ENCODE measurements at regions not wholly inside any gene's neighbourhood (a gene's known extent, or its start where the extent isn't known, plus 50 kb on each side); places are given as distances from the start of the nearest gene placed in this dataset.

GRCh38 chr20:39318911-39319310 is 356.8 kb downstream of the DHX35 start:
- H3K4me1 Mint-ChIP-seq (ENCODE audit: low read depth), result no peaks in the 10 kb centered on the region
- POLR2A ChIA-PET, result no interaction called here
- no peak overlapping the region for H3K27ac Mint-ChIP-seq
- TF ChIP-seq CTCF (IDR thresholded peaks at IDR 0.05), result no peak
- intact Hi-C loops (cut with micrococcal nuclease), result no loop called here
- DNase-seq (no peak), ATAC-seq (no peak)
- no peak overlapping the region for H3K4me3 Mint-ChIP-seq
- no peaks in the 10 kb centered on the region for H3K36me3 Mint-ChIP-seq (ENCODE audit: low read depth)
- CTCF ChIA-PET, result no interaction called here
- H3K27me3 Mint-ChIP-seq, result peaks cover 7% of the 10 kb centered on the region
- no peaks in the 10 kb centered on the region for H3K9me3 Mint-ChIP-seq

GRCh38 chr20:39312676-39313075 is 350.5 kb downstream of the DHX35 start:
- POLR2A ChIA-PET, result no interaction called here
- H3K27me3 Mint-ChIP-seq, result peaks cover 2% of the 10 kb centered on the region

GRCh38 chr20:39311851-39312506 is 349.8 kb downstream of the DHX35 start:
- H3K27me3 Mint-ChIP-seq, result peaks cover 2% of the 10 kb centered on the region
- H3K4me1 Mint-ChIP-seq (ENCODE audit: low read depth), result no peaks in the 10 kb centered on the region
- no peak for TF ChIP-seq CTCF (IDR thresholded peaks at IDR 0.05)
- ChIA-PET POLR2A (no interaction called here), CTCF (no interaction called here)
- ATAC-seq (no peak), DNase-seq (no peak)
- no peak overlapping the region for H3K27ac Mint-ChIP-seq
- H3K36me3 Mint-ChIP-seq (ENCODE audit: low read depth), result no peaks in the 10 kb centered on the region
- intact Hi-C loops (cut with micrococcal nuclease), result no loop called here
- peaks cover 2% of the 10 kb centered on the region for H3K9me3 Mint-ChIP-seq
- H3K4me3 Mint-ChIP-seq, result no peak overlapping the region

More at GRCh38 chr20:39312676-39313075, 350.5 kb downstream of the DHX35 start:
- CTCF ChIA-PET, result no interaction called here
- no peak for ATAC-seq
- DNase-seq, result no peak
- intact Hi-C loops (cut with micrococcal nuclease), result no loop called here
- no peaks in the 10 kb centered on the region for H3K36me3 Mint-ChIP-seq (ENCODE audit: low read depth)
- no peaks in the 10 kb centered on the region for H3K4me1 Mint-ChIP-seq (ENCODE audit: low read depth)
- TF ChIP-seq CTCF (IDR thresholded peaks at IDR 0.05), result no peak
- H3K4me3 Mint-ChIP-seq, result no peak overlapping the region
- H3K9me3 Mint-ChIP-seq, result peaks cover 2% of the 10 kb centered on the region
- no peak overlapping the region for H3K27ac Mint-ChIP-seq

- Mint-ChIP-seq H3K4me3 (no peak overlapping the region), H3K27me3 (peaks cover 2% of the 10 kb centered on the region), H3K27ac (no peak overlapping the region), H3K36me3 (ENCODE audit: low read depth) (no peaks in the 10 kb centered on the region), H3K4me1 (ENCODE audit: low read depth) (no peaks in the 10 kb centered on the region), H3K9me3 (peaks cover 2% of the 10 kb centered on the region)
- ATAC-seq, result no peak
- intact Hi-C loops (cut with micrococcal nuclease), result no loop called here
- DNase-seq, result no peak
- TF ChIP-seq CTCF (IDR thresholded peaks at IDR 0.05), result no peak
- POLR2A ChIA-PET, result no interaction called here
- CTCF ChIA-PET, result no interaction called here
Observed at GRCh38 chr20:39310363-39310995, 348.3 kb downstream of the DHX35 start.

- H3K9me3 Mint-ChIP-seq, result peaks cover 2% of the 10 kb centered on the region
- DNase-seq (no peak), ATAC-seq (no peak)
- H3K36me3 Mint-ChIP-seq (ENCODE audit: low read depth), result no peaks in the 10 kb centered on the region
- ChIA-PET CTCF (no interaction called here), POLR2A (interaction anchor here (0.6 kb wide), 1 partner anchor 20 kb away, joined by 3 read pairs; no protein-coding TSS in a partner anchor)
- H3K27me3 Mint-ChIP-seq, result peaks cover 4% of the 10 kb centered on the region
- H3K4me3 Mint-ChIP-seq, result no peak overlapping the region
- intact Hi-C loops (cut with micrococcal nuclease), result no loop called here
- H3K4me1 Mint-ChIP-seq (ENCODE audit: low read depth), result no peaks in the 10 kb centered on the region
- H3K27ac Mint-ChIP-seq, result no peak overlapping the region
- no peak for TF ChIP-seq CTCF (IDR thresholded peaks at IDR 0.05)
Observed at GRCh38 chr20:39309458-39309857, 347.3 kb downstream of the DHX35 start.

All from activated CD8-positive, alpha-beta T cell treated with anti-CD3 and anti-CD28 coated beads for 36 hours (primary cell).